Renal pelvis (tissue), 1 donor: ENCODE measurements at regions not wholly inside any gene's neighbourhood (a gene's known extent, or its start where the extent isn't known, plus 50 kb on each side); places are given as distances from the start of the nearest gene placed in this dataset.

Experiments
- DNase-seq: peaks from one replicate; pipeline ENCODE4 v3.0.0-alpha.2; 2013

DNA sequence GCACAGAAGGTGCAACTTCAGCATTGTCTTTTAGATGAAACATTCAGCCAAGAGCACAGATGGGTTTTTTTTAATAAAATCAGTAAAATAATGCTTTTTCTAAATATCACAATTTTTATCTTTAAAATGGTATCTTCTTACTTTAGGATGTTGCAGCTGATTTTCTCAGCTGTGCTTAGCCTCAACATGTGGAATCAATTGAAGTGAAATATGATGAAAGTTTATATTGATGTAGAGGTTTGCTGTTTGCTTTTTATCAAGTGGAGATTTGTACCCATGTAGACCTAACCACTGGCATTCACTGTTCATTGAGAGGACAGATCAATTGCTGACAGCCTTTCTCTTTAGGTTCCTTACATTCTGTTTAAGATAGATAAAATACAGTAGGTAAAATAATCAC lies 107.8 kb downstream of the CYB561 start:
- no peak for DNase-seq

DNA sequence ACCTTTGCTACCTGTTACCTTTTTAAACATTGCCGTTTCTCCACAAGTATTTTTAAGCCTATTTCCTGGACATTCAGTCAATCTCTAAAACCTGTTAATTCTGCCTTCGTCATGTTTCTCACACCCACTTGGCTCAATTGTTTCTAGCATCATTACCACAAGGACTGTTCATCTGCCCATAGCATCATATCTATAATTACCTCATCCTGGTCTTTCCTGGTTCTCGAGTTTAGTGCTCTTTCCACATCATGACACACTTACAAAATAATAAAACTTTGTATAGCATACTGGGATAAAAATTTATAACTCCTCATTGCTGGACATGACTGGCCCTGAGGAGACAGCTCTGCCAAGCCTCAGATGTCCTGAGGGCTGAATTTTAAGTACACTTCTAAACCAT lies 104.8 kb downstream of the CYB561 start:
- DNase-seq: no peak

DNA sequence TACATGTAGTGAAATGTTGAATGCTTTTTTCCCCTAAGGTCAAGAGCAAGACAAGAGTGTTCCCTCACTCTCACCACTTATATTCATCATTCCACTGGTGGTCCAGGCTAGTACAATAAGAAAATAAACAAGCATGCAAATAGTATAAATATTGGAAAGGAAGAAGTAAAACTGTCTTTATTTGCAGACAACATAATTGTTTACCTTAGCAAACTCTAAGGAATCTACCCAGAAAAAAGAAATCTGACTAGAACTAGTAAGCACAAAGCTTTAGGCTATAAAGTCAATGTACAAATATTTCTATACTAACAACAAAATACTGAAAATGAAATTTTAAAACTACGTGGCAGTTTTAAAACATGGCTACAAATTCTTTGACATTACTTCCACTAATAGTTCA lies 101.7 kb downstream of the CYB561 start:
- no peak for DNase-seq

DNA sequence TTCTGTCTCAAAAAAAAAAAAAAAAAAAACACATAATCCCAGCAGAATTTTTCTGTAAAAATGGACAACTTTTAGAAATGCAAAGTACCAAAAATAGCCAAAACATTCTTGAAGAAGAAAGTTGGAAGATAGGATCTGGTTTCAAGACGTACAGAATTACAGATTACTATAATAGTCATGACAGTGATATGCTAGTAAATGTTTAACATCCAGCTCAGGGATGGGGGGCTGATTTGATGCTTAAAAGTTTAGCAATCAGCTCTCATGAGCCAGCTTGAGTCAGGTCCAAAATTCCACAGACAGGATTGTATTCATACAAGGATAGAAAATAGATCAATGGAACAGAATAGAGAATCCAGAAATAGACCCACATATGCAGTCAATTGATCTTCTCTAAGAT lies 100.5 kb downstream of the CYB561 start:
- no peak for DNase-seq

GRCh38 chr17:63347475-63347874 lies 98.6 kb downstream of the CYB561 start:
- DNase-seq: no peak

DNA sequence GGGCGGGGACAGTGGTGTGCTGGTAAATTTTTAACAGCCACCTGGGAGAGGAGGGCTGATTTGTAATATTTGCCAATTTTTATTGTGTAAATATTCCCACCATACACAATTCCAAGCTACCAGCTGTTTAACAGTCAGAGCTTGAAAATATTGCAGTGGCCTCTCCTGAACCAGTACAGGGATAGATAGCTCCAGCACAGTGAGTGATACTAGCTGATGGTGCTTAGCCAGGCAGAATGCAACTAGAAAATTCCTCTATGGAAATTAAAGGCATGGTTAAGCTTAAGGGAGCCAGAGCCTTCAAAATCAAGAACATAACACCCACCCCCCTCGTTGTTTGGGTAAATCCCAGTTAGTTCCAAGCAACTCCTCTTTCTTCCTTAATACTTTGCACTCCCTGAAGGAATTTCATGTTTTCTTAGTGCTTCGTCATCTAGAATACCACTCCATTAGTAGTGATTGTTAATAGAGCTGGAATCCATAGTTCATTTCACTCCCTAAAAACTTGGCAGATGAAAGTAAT lies 96.6 kb downstream of the CYB561 start:
- DNase-seq: no peak

DNA sequence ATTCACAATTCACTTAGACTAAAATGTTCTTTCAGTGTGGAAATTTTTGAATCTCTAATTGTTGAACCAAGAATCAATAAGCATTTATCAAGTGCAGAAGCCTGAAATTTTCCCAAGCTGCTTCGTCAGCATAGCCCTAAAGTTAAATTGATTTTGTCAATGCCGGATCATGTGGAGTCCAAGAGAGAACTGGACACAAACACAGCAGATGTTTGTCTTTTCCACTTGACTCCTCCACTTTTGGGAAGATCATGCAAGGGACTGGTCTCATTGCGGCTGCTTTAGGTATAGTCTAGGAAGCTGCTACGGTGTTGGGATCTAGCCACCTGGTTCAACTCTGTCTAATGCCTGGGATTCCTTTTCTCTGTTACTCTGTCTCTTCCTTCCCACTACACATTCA lies 95.7 kb downstream of the CYB561 start:
- DNase-seq: no peak

GRCh38 chr17:63354256-63354655 lies 91.8 kb downstream of the CYB561 start:
- no peak for DNase-seq

DNA sequence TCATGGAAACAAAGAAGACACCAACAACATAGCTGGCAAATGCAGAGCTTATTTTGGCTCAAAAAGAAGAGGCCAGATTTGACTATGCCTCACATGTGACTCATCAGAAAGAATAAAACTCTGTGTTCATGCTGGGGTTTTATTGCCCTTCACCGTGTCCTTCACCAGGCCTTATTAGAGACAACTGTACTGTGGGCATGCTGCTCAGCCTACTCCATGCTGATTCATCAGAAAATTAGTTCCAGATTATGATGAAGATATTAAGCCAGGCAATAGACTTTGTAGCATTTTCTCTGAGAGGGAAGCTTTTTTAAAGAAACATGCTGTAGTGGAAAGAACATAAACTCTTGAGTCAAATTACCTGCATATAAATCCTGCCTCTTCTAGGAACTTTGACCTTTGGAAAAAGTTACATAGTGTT lies 89.8 kb downstream of the CYB561 start:
- DNase-seq: no peak

DNA sequence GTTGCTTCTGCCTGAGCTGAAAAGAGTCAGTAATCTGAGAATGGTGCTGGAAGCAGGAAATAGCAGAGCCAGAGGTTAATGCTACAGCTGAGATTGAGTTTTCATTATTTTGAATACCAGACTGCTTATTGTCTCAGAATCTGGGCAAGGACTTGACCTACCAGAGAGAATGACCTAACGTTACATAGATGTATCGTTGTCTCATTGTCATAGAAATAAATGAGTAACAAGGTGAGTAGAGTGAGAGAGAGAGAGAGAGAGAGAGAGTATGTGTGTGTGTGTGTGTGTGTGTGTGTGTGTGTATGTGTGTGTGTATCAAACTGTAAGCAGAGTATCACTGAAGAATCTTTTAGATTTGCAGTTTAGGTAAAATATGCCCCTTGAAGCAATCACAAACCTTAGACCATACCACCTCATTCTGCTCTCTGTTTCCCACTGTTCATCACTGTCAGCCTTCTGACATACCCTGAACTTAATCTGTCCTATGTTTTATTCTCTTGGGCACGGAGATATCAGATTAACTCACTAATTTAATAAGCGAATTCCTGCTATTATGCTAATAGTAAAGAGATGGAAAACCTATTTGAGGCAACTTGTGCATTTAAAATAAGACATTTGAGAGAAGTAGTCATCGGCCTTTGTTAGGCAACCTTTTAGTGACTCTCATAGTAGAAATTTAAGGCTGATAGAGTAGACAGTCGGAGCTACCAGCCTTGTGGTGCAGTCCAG lies 87.8 kb downstream of the CYB561 start:
- no peak for DNase-seq

GRCh38 chr17:63358956-63359355 lies 87.2 kb downstream of the CYB561 start:
- DNase-seq: no peak

DNA sequence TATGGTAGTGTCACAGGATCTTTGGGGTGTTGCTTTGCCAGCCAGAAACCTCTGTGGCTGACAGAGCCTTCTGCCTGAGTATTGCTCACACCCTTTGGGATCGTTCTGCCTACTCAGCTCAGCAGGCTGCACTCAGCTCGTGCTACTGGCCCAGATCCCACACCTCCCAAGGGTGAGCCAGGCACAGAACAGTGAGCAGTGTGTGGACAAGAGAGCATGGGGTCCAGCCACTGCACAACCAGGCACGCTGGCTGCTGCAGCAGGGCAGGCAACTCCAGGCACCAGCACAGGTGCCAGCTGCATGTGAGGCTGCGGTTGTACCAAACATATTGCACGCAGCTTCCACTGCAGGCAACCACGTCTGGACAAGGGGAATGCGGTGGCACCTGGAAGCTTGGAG lies 84.9 kb downstream of the CYB561 start:
- no peak for DNase-seq

- DNase-seq: no peak
Observed at GRCh38 chr17:63362115-63362514, 84.0 kb downstream of the CYB561 start.

DNA sequence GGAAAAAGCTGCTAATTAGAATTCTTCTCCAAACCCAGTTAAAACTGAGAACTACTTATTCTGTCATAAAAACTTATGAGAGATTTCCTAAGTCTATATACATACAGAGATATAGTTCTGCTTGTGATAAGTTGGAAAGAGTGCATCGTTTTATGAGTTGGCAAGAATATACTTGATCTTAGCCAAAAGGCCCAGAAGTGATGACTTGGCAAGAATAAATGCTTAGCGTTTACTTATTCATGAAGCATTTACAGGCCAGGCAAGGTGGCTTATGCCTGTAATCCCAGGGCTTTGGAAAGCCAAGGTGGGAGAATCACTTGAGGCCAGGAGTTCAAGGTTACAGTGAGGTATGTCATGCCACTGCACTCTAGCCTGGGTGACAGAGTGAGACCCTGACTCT lies 81.7 kb downstream of the CYB561 start:
- DNase-seq: no peak

DNA sequence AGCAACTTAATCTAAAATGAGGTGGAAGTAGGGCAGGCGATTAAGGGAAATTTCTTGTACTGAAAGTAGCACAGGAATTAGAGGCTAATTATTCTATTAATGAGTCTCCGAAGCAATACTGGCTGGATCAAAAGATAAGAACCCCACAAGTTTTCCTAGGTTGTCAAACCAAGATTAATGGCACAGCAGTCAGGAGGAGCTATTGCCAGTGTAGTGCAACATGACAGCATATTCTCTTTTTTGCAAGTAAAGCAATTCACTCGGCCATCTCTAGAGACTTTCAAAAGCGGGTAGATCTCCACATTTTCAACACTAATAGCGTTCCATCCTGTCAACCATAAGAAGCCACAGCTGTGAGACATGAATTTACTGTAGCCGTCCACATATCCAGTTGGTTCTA lies 81.2 kb downstream of the CYB561 start:
- no peak for DNase-seq

GRCh38 chr17:63365366-63366240 lies 80.5 kb downstream of the CYB561 start:
- no peak for DNase-seq

GRCh38 chr17:63366241-63366566 lies 79.9 kb downstream of the CYB561 start:
- DNase-seq: no peak

GRCh38 chr17:63369233-63369632 lies 76.9 kb downstream of the CYB561 start:
- DNase-seq: no peak

DNA sequence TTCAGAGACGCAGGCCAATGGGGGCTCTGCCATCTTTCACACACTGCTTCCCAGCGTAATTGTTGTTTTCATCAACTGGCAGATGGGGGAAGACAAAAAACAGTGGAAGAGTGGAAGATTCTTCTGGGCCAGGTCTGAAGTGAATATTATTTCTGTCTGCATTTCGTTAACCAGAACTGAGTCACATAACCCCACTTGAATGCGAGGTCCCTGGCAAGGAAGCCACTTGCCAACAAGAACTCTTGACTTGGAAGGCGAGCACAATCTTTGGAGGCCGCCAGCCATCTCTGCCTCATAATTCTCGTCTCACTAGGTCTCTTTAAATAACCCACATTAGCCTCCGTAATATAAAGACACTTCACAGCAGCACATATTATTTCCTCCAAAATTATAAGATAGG lies 75.4 kb downstream of the CYB561 start:
- no peak for DNase-seq

DNA sequence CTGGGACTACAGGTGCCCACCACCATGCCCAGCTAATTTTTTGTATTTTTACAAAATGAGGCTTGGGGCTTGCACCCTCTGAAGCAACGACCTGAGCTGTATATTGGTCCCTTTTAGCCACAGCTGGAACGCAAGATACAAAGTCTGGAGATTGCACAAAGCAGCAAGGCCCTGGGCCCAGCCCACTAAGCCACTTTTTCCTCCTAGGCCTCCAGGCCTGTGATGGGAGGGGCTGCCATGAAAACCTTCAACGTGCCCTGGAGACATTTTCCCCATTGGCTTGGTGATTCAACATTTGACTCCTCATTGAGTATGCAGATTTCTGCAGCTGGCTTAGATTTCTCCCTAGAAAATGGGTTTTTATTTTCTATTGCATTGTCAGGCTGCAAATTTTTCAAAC lies 69.2 kb downstream of the CYB561 start:
- DNase-seq: no peak

DNA sequence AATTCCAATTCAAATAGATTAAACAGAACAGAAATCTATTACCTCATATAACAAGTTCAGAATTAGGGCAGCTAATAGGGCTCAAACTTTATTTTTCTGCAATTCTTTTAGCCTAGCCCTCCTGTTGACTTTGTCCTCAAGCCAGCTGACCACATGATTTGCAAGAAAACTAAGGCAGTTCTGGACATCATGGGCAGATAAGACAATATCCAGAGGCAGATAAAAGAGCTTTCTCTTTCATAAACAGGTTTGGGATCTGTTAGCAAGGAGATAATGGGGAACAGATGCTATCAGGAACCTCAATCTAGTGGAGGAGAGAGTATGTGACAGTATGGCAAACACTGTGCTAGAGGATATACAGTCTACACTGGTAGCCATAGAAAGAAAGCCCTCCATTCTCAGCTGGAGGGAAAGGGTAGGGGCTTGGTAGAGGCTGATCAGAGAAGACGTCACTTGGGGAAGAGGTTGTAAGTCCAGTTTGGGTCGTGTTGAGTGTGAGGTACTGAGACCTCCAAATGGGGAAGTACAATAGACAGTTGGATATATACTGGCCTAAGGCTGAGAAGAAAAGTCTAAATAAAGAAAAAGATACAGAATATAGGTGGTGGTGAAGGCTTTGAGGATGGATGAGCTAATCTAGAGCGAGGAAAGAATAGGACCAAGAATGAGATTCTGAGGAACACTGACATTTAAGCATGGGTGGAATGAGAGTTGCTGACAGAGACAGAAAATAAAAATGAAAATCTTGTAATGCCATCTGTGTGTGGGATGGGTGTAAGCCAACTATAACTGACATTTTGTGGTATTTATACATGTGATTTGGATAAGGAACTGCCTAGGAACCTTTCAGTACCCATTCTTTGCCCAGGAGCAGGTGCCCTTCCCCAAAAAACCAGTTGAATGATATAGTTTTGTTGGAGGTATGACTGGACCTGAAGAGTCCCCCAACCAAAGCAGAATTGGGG lies 67.4 kb downstream of the CYB561 start:
- no peak for DNase-seq

- DNase-seq: no peak
Observed at GRCh38 chr17:63379636-63380035, 66.5 kb downstream of the CYB561 start.
